Fibroblast of skin of abdomen (primary cell): ENCODE measurements at regions not wholly inside any gene's neighbourhood (a gene's known extent, or its start where the extent isn't known, plus 50 kb on each side); places are given as distances from the start of the nearest gene placed in this dataset.
A peak's percentile ranks its signal among the peaks of the same experiment; 100 is the strongest.
"Not testable (repeated sequence)": the region's sequence is repeated elsewhere in the genome, so short reads cannot be mapped to it uniquely, and the experiment has no call there.

Experiments used
- DNase-seq: peaks from one replicate; pipeline ENCODE4 v3.0.0-alpha.2; 2013

- DNase-seq: not testable (repeated sequence)
These were observed 62.8 kb downstream of the RPS24 start for GRCh38 chr10:78096486-78096885.

GRCh38 chr10:78102593-78102992, 68.9 kb downstream of the RPS24 start:
- DNase-seq: not testable (repeated sequence)

- DNase-seq: no peak
These were observed 75.5 kb downstream of the RPS24 start for GRCh38 chr10:78109210-78109609.

GRCh38 chr10:78115135-78115853, 81.6 kb downstream of the RPS24 start:
- no peak for DNase-seq

GRCh38 chr10:78116361-78116760, 82.7 kb downstream of the RPS24 start:
- DNase-seq: no peak

- DNase-seq: no peak
These were observed 84.9 kb downstream of the RPS24 start for GRCh38 chr10:78118591-78118990.

GRCh38 chr10:78121801-78122200, 88.1 kb downstream of the RPS24 start:
- no peak for DNase-seq

- no peak for DNase-seq
These were observed 90.5 kb downstream of the RPS24 start for GRCh38 chr10:78124167-78124566.

- DNase-seq: no peak
These were observed 95.5 kb downstream of the RPS24 start for GRCh38 chr10:78129211-78129610.

- DNase-seq: no peak
These were observed 97.5 kb downstream of the RPS24 start for GRCh38 chr10:78130966-78131710.

- DNase-seq: no peak
These were observed 101.2 kb downstream of the RPS24 start for GRCh38 chr10:78134773-78135306.

- no peak for DNase-seq
These were observed 103.5 kb downstream of the RPS24 start for GRCh38 chr10:78137147-78137546.

GRCh38 chr10:78139341-78139740, 105.7 kb downstream of the RPS24 start:
- DNase-seq: no peak

GRCh38 chr10:78140066-78140630, 106.5 kb downstream of the RPS24 start:
- no peak for DNase-seq

- DNase-seq: no peak
These were observed 109.9 kb downstream of the RPS24 start for GRCh38 chr10:78143576-78143975.

- no peak for DNase-seq
These were observed 112.5 kb downstream of the RPS24 start for GRCh38 chr10:78146200-78146599.

GRCh38 chr10:78147202-78147601, 113.5 kb downstream of the RPS24 start:
- DNase-seq: no peak

- DNase-seq: peak; percentile 22
These were observed 114.7 kb downstream of the RPS24 start for GRCh38 chr10:78148216-78148960.

GRCh38 chr10:78148961-78149612, 115.4 kb downstream of the RPS24 start:
- peak; percentile 19 for DNase-seq

GRCh38 chr10:78150756-78151155, 117.1 kb downstream of the RPS24 start:
- DNase-seq: no peak

GRCh38 chr10:78155722-78156121, 122.1 kb downstream of the RPS24 start:
- DNase-seq: no peak

- no peak for DNase-seq
These were observed 126.9 kb downstream of the RPS24 start for GRCh38 chr10:78160591-78160990.
